GM18858 (cell line): ENCODE measurements at regions not wholly inside any gene's neighbourhood (a gene's known extent, or its start where the extent isn't known, plus 50 kb on each side); places are given as distances from the start of the nearest gene placed in this dataset.
"Not testable (repeated sequence)": the region's sequence is repeated elsewhere in the genome, so short reads cannot be mapped to it uniquely, and the experiment has no call there.

Experiments
- ATAC-seq: cut with Tn5 transposase; IDR thresholded peaks from one replicate; pipeline ENCODE4 v1.9.1; 2021; ENCODE audit not compliant: unreplicated experiment

- no peak for ATAC-seq
Observed at GRCh38 chr16:64375391-64375980, 746.4 kb downstream of the CDH11 start.

GRCh38 chr16:64370112-64370511, 751.8 kb downstream of the CDH11 start:
- no peak for ATAC-seq

- ATAC-seq: no peak
Observed at GRCh38 chr16:64365448-64365931, 756.4 kb downstream of the CDH11 start.

- ATAC-seq: no peak
Observed at GRCh38 chr16:64364894-64365293, 757.0 kb downstream of the CDH11 start.

- no peak for ATAC-seq
Observed at GRCh38 chr16:64364416-64364815, 757.4 kb downstream of the CDH11 start.

- ATAC-seq: no peak
Observed at GRCh38 chr16:64364016-64364415, 757.8 kb downstream of the CDH11 start.

- ATAC-seq: no peak
Observed at GRCh38 chr16:64363039-64363438, 758.8 kb downstream of the CDH11 start.

GRCh38 chr16:64362193-64362592, 759.7 kb downstream of the CDH11 start:
- ATAC-seq: no peak

- no peak for ATAC-seq
Observed at GRCh38 chr16:64361753-64362152, 760.1 kb downstream of the CDH11 start.

- ATAC-seq: no peak
Observed at GRCh38 chr16:64358291-64358690, 763.6 kb downstream of the CDH11 start.

- ATAC-seq: no peak
Observed at GRCh38 chr16:64356267-64356666, 765.6 kb downstream of the CDH11 start.

- ATAC-seq: no peak
Observed at GRCh38 chr16:64352246-64352645, 769.6 kb downstream of the CDH11 start.

GRCh38 chr16:64351121-64351520, 770.7 kb downstream of the CDH11 start:
- no peak for ATAC-seq

- no peak for ATAC-seq
Observed at GRCh38 chr16:64346080-64346479, 775.8 kb downstream of the CDH11 start.

GRCh38 chr16:64345142-64345541, 776.7 kb downstream of the CDH11 start:
- ATAC-seq: no peak

GRCh38 chr16:64343820-64344443, 777.9 kb downstream of the CDH11 start:
- ATAC-seq: not testable (repeated sequence)

GRCh38 chr16:64343061-64343819, 778.6 kb downstream of the CDH11 start:
- ATAC-seq: no peak

- ATAC-seq: not testable (repeated sequence)
Observed at GRCh38 chr16:64341336-64341735, 780.5 kb downstream of the CDH11 start.

- ATAC-seq: no peak
Observed at GRCh38 chr16:64339052-64339770, 782.7 kb downstream of the CDH11 start.

- ATAC-seq: no peak
Observed at GRCh38 chr16:64321881-64322280, 800.0 kb downstream of the CDH11 start.

GRCh38 chr16:64321066-64321465, 800.8 kb downstream of the CDH11 start:
- no peak for ATAC-seq
